SU-DHL-6 (cell line): ENCODE measurements at regions not wholly inside any gene's neighbourhood (a gene's known extent, or its start where the extent isn't known, plus 50 kb on each side); places are given as distances from the start of the nearest gene placed in this dataset.

ENCODE experiments used
- EZH2phosphoT487 ChIP-seq: fragments of 200-600 bp; sonication (generic), shearing (Covaris generic); conservative IDR thresholded peaks from 2 replicates; pipeline ENCODE4 v1.6.1; 2018; ENCODE audit warnings: mild to moderate bottlenecking, antibody characterized with exemption, low read length, moderate library complexity, mixed read lengths
- TF ChIP-seq, protein P1 (sequence below): fragments of 200-600 bp; sonication (generic); IDR thresholded peaks from one replicate; pipeline ENCODE4 v1.5.1; 2017; ENCODE audit warnings: antibody characterized with exemption, mild to moderate bottlenecking, low read length, moderate library complexity; ENCODE audit not compliant: insufficient read depth, poor library complexity, severe bottlenecking

DNA sequence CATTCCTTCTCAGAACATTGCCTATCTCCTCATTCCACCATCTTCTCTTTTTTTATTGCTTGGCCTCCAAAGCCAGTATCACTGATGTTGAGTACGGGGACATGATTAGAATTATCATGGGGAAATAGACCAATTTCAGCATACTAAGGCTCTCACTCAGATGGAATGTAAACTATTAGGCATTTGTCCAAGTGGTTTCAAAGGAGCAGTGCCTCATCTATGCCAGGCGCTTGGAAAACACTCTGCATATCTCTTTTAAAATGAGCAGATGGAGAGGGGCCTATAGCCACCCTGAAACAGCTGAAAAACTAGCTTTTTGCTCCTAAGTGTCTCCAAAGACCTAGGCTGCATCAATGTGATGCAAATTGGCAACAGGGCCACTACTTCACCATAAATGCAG lies 150.8 kb upstream of the DIPK2B start:
- TF ChIP-seq, protein P1, sequence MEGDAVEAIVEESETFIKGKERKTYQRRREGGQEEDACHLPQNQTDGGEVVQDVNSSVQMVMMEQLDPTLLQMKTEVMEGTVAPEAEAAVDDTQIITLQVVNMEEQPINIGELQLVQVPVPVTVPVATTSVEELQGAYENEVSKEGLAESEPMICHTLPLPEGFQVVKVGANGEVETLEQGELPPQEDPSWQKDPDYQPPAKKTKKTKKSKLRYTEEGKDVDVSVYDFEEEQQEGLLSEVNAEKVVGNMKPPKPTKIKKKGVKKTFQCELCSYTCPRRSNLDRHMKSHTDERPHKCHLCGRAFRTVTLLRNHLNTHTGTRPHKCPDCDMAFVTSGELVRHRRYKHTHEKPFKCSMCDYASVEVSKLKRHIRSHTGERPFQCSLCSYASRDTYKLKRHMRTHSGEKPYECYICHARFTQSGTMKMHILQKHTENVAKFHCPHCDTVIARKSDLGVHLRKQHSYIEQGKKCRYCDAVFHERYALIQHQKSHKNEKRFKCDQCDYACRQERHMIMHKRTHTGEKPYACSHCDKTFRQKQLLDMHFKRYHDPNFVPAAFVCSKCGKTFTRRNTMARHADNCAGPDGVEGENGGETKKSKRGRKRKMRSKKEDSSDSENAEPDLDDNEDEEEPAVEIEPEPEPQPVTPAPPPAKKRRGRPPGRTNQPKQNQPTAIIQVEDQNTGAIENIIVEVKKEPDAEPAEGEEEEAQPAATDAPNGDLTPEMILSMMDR: no peak
- no peak for TF ChIP-seq EZH2phosphoT487
